ENCODE measurements at regions not wholly inside any gene's neighbourhood (a gene's known extent, or its start where the extent isn't known, plus 50 kb on each side); places are given as distances from the start of the nearest gene placed in this dataset.

- DNase-seq, result no peak
Measured at GRCh38 chr20:53712212-53712977, 118.8 kb upstream of the ZNF217 start.

- DNase-seq, result no peak
Measured at GRCh38 chr20:53711333-53712211, 117.9 kb upstream of the ZNF217 start.

- no peak for DNase-seq
Measured at GRCh38 chr20:53708129-53708968, 114.7 kb upstream of the ZNF217 start.

GRCh38 chr20:53707371-53708055 lies 113.9 kb upstream of the ZNF217 start:
- no peak for DNase-seq

GRCh38 chr20:53706466-53707370 lies 113.1 kb upstream of the ZNF217 start:
- DNase-seq, result no peak

- no peak for DNase-seq
Measured at GRCh38 chr20:53706008-53706465, 112.4 kb upstream of the ZNF217 start.

GRCh38 chr20:53702617-53703016 lies 109.0 kb upstream of the ZNF217 start:
- DNase-seq, result no peak

- DNase-seq, result no peak
Measured at GRCh38 chr20:53699906-53700305, 106.3 kb upstream of the ZNF217 start.

GRCh38 chr20:53699085-53699674 lies 105.5 kb upstream of the ZNF217 start:
- DNase-seq, result no peak

- no peak for DNase-seq
Measured at GRCh38 chr20:53698371-53698978, 104.8 kb upstream of the ZNF217 start.

GRCh38 chr20:53695797-53696527 lies 102.3 kb upstream of the ZNF217 start:
- DNase-seq, result no peak

- DNase-seq, result no peak
Measured at GRCh38 chr20:53693262-53693871, 99.7 kb upstream of the ZNF217 start.

- DNase-seq, result no peak
Measured at GRCh38 chr20:53692465-53693067, 98.9 kb upstream of the ZNF217 start.

GRCh38 chr20:53691811-53692192 lies 98.2 kb upstream of the ZNF217 start:
- no peak for DNase-seq

GRCh38 chr20:53691060-53691810 lies 97.6 kb upstream of the ZNF217 start:
- no peak for DNase-seq

- DNase-seq, result no peak
Measured at GRCh38 chr20:53688085-53688484, 94.4 kb upstream of the ZNF217 start.

- no peak for DNase-seq
Measured at GRCh38 chr20:53685070-53685595, 91.5 kb upstream of the ZNF217 start.

- DNase-seq, result no peak
Measured at GRCh38 chr20:53683506-53683905, 89.9 kb upstream of the ZNF217 start.
